ENCODE measurements at regions not wholly inside any gene's neighbourhood (a gene's known extent, or its start where the extent isn't known, plus 50 kb on each side); places are given as distances from the start of the nearest gene placed in this dataset.

- no peak overlapping the region for H3K4me3 ChIP-seq (replicated peaks in 1 of 3; ENCODE audit: low read depth in 2 of 3, low read length in 3 of 3)
- Mint-ChIP-seq H3K27ac (no peak overlapping the region), H3K27me3 (ENCODE audit: low read depth in 3 of 3) (no peaks in the 10 kb centered on the region), H3K4me1 (no peaks in the 10 kb centered on the region), H3K4me3 (no peak overlapping the region), H3K9me3 (peaks cover 0 to 11% (median 5%) of the 10 kb centered on the region in 7 donors), H3K36me3 (no peaks in the 10 kb centered on the region)
- H3K27me3 ChIP-seq (ENCODE audit: control insufficient read depth in 2 of 2, insufficient read depth in 2 of 2, low read length in 2 of 2), result no peaks in the 10 kb centered on the region
- H3K9ac ChIP-seq (ENCODE audit: insufficient read depth, low read length, poor library complexity, severe bottlenecking), result no peak overlapping the region
- no peaks in the 10 kb centered on the region for H3K79me2 ChIP-seq (ENCODE audit: insufficient read depth, low read length)
- no peak overlapping the region for H3K4me2 ChIP-seq (replicated peaks; ENCODE audit: extremely low read depth, low read length, poor library complexity, severe bottlenecking)
- DNase-seq, result no peak
- H3K9me3 ChIP-seq (replicated peaks in 1 of 2; ENCODE audit: control insufficient read depth in 1 of 2, insufficient read depth in 1 of 2, low read length in 2 of 2), result peaks cover 3 to 9% of the 10 kb centered on the region in 2 donors
- H3K36me3 ChIP-seq (replicated peaks in 1 of 2; ENCODE audit: control insufficient read depth in 1 of 2, insufficient read depth in 2 of 2, low read length in 2 of 2), result no peaks in the 10 kb centered on the region
- H3K27ac ChIP-seq (ENCODE audit: low read depth in 1 of 2, low read length in 2 of 2), result no peak overlapping the region
- no peak for TF ChIP-seq CTCF (IDR thresholded peaks at IDR 0.05)
- H4K20me1 ChIP-seq (ENCODE audit: insufficient read depth, low read length), result no peaks in the 10 kb centered on the region
- intact Hi-C loops (cut with micrococcal nuclease), result no loop called here
- H3K4me1 ChIP-seq (ENCODE audit: control insufficient read depth in 1 of 2, insufficient read depth in 2 of 2, low read length in 2 of 2), result no peaks in the 10 kb centered on the region
- H2AFZ ChIP-seq (ENCODE audit: insufficient read depth, low read depth, low read length, poor library complexity, severe bottlenecking), result no peak overlapping the region
These were observed 280.1 kb upstream of the ZFP42 start for GRCh38 chr4:187715466-187715865.

GRCh38 chr4:187724456-187724855 lies 271.1 kb upstream of the ZFP42 start:
- Mint-ChIP-seq H3K4me1 (no peaks in the 10 kb centered on the region), H3K9me3 (peaks cover 4 to 30% (median 10%) of the 10 kb centered on the region in 7 donors), H3K4me3 (no peak overlapping the region), H3K27ac (no peak overlapping the region), H3K27me3 (ENCODE audit: low read depth in 3 of 3) (peaks cover 0 to 2% (median 0%) of the 10 kb centered on the region in 3 donors), H3K36me3 (no peaks in the 10 kb centered on the region)
- no peak overlapping the region for H3K9ac ChIP-seq (ENCODE audit: insufficient read depth, low read length, poor library complexity, severe bottlenecking)
- intact Hi-C loops (cut with micrococcal nuclease), result no loop called here
- no peak for TF ChIP-seq CTCF (IDR thresholded peaks at IDR 0.05)
- no peaks in the 10 kb centered on the region for H4K20me1 ChIP-seq (ENCODE audit: insufficient read depth, low read length)
- no peaks in the 10 kb centered on the region for H3K79me2 ChIP-seq (ENCODE audit: insufficient read depth, low read length)
- H2AFZ ChIP-seq (ENCODE audit: insufficient read depth, low read depth, low read length, poor library complexity, severe bottlenecking), result no peak overlapping the region
- 61% methylated on average over 3 of the region's 5 CpGs for WGBS (ENCODE audit: insufficient coverage)
- H3K27me3 ChIP-seq (ENCODE audit: control insufficient read depth in 2 of 2, insufficient read depth in 2 of 2, low read length in 2 of 2), result no peaks in the 10 kb centered on the region
- no peaks in the 10 kb centered on the region for H3K4me1 ChIP-seq (ENCODE audit: control insufficient read depth in 1 of 2, insufficient read depth in 2 of 2, low read length in 2 of 2)
- H3K4me2 ChIP-seq (replicated peaks; ENCODE audit: extremely low read depth, low read length, poor library complexity, severe bottlenecking), result no peak overlapping the region
- no peak overlapping the region for H3K4me3 ChIP-seq (replicated peaks in 1 of 3; ENCODE audit: low read depth in 2 of 3, low read length in 3 of 3)
- peaks cover 12 to 32% of the 10 kb centered on the region in 2 donors for H3K9me3 ChIP-seq (replicated peaks in 1 of 2; ENCODE audit: control insufficient read depth in 1 of 2, insufficient read depth in 1 of 2, low read length in 2 of 2)
- no peaks in the 10 kb centered on the region for H3K36me3 ChIP-seq (replicated peaks in 1 of 2; ENCODE audit: control insufficient read depth in 1 of 2, insufficient read depth in 2 of 2, low read length in 2 of 2)
- H3K27ac ChIP-seq (ENCODE audit: low read depth in 1 of 2, low read length in 2 of 2), result no peak overlapping the region
- no peak for DNase-seq
